ENCODE measurements at regions not wholly inside any gene's neighbourhood (a gene's known extent, or its start where the extent isn't known, plus 50 kb on each side); places are given as distances from the start of the nearest gene placed in this dataset.

GRCh38 chr3:186452517-186452916, 90.5 kb upstream of the DGKG start:
- Histone ChIP-seq H2AFZ (ENCODE audit: low read depth, low read length) (no peak overlapping the region), H3K9me1 (ENCODE audit: control insufficient read depth, insufficient read depth, low read length) (no peaks in the 10 kb centered on the region), H3K4me2 (ENCODE audit: insufficient read depth, low read length) (no peak overlapping the region), H3K79me2 (ENCODE audit: control insufficient read depth, insufficient read depth, low read length) (no peaks in the 10 kb centered on the region), H3K27me3 (ENCODE audit: control insufficient read depth in 2 of 2, insufficient read depth in 2 of 2, low read length in 2 of 2) (peaks cover 12 to 46% of the 10 kb centered on the region in 2 experiments; a peak in 3 of 5 replicates), H3K27ac (ENCODE audit: extremely low read depth, low read depth, low read length) (no peak overlapping the region), H3K4me1 (replicated peaks in 1 of 2; ENCODE audit: control insufficient read depth in 2 of 2, insufficient read depth in 2 of 2, low read length in 2 of 2) (peaks cover 0 to 4% of the 10 kb centered on the region in 2 experiments; a peak in 3 of 5 replicates), H3K9ac (ENCODE audit: insufficient read depth in 1 of 2, low read depth in 2 of 2, low read length in 2 of 2) (no peak overlapping the region), H3K36me3 (ENCODE audit: control insufficient read depth, insufficient read depth, low read length) (no peaks in the 10 kb centered on the region), H3K9me3 (replicated peaks; ENCODE audit: control insufficient read depth, insufficient read depth, low read depth, low read length) (no peaks in the 10 kb centered on the region), H3K4me3 (no peak overlapping the region), H4K20me1 (replicated peaks; ENCODE audit: control insufficient read depth, insufficient read depth, low read length) (no peaks in the 10 kb centered on the region; the same call in 1 of the 2 replicates)
- ATAC-seq = no peak
- no TSS peak for BruUV-seq (replicated peaks)
- 31% methylated on average over 8 of the region's 8 CpGs for WGBS (ENCODE audit: insufficient coverage, low coverage, missing lambda C conversion rate)
- DNase-seq (ENCODE audit: extremely low read depth in 1 of 4, low spot score in 3 of 4) = no peak
- CTCF ChIA-PET (ENCODE audit: low intra/inter-chr PET ratio) = no interaction called here
- in situ Hi-C loops (cut with MboI) (no loop called here), intact Hi-C loops (cut with micrococcal nuclease) (no loop called here)
- TF ChIP-seq NFIX (CRISPR knock-in tag; IDR thresholded peaks at IDR 0.05; ENCODE audit: low read depth) (no peak), ZNF354B (CRISPR knock-in tag; IDR thresholded peaks at IDR 0.05) (no peak), GTF2F1 (IDR thresholded peaks at IDR 0.05; ENCODE audit: low read depth, low read length) (no peak), ZBTB2 (IDR thresholded peaks at IDR 0.05) (no peak), LEF1 (IDR thresholded peaks at IDR 0.05) (no peak), ILF3 (IDR thresholded peaks at IDR 0.05; ENCODE audit: borderline replicate concordance) (no peak), MXI1 (IDR thresholded peaks at IDR 0.05; ENCODE audit: low read depth, low read length) (no peak), BRCA1 (IDR thresholded peaks at IDR 0.05) (no peak), BRCA1 (CRISPR knock-in tag; IDR thresholded peaks at IDR 0.05) (no peak), PTRF (tag; IDR thresholded peaks at IDR 0.05) (no peak), CBFA2T3 (IDR thresholded peaks at IDR 0.05) (no peak), ETV5 (CRISPR knock-in tag; IDR thresholded peaks at IDR 0.05; ENCODE audit: low read depth) (no peak), ZNF592 (IDR thresholded peaks at IDR 0.05) (no peak), IRF2 (CRISPR knock-in tag; IDR thresholded peaks at IDR 0.05) (no peak), SP2 (IDR thresholded peaks at IDR 0.05; ENCODE audit: extremely low read depth, low read depth, low read length, poor library complexity, severe bottlenecking) (no peak), SREBF1 (IDR thresholded peaks at IDR 0.05; ENCODE audit: borderline replicate concordance, low read depth, low read length) (no peak), MEF2A (IDR thresholded peaks at IDR 0.05; ENCODE audit: control insufficient read depth, low read depth, low read length) (no peak), FUS (optimal IDR thresholded peaks at IDR 0.05; ENCODE audit: low read depth, low read length) (no peak), ZFX (CRISPR knock-in tag; IDR thresholded peaks at IDR 0.05) (no peak), ZNF217 (CRISPR knock-in tag; IDR thresholded peaks at IDR 0.05) (no peak)
- FAIRE-seq = no peak
- POLR2A ChIA-PET = no interaction called here

Data from K562 (cell line).